ENCODE measurements at regions not wholly inside any gene's neighbourhood (a gene's known extent, or its start where the extent isn't known, plus 50 kb on each side); places are given as distances from the start of the nearest gene placed in this dataset.

DNA sequence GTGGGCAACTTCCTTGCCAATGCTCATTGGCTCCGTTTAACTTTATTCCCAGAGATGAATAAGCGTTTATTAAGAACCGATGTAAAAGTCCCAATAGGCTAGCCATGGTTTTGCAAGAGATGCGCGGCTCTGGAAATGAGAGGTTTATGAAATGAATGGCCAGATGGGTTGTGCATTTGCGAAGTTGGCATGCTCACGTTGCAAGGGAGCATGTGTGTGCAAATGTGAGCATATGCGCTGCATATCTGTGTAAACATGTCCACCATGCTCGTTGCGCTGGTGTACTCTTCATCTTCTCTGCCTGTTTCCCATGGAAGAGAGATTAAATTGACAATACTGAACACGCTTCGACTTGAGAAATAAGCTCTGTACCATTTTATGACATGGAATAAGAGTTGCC, 848.6 kb upstream of the RBFOX1 start:
- TF ChIP-seq, protein P1, sequence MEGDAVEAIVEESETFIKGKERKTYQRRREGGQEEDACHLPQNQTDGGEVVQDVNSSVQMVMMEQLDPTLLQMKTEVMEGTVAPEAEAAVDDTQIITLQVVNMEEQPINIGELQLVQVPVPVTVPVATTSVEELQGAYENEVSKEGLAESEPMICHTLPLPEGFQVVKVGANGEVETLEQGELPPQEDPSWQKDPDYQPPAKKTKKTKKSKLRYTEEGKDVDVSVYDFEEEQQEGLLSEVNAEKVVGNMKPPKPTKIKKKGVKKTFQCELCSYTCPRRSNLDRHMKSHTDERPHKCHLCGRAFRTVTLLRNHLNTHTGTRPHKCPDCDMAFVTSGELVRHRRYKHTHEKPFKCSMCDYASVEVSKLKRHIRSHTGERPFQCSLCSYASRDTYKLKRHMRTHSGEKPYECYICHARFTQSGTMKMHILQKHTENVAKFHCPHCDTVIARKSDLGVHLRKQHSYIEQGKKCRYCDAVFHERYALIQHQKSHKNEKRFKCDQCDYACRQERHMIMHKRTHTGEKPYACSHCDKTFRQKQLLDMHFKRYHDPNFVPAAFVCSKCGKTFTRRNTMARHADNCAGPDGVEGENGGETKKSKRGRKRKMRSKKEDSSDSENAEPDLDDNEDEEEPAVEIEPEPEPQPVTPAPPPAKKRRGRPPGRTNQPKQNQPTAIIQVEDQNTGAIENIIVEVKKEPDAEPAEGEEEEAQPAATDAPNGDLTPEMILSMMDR (conservative IDR thresholded peaks at IDR 0.05; ENCODE audit: low read depth, low read length) = no peak
- TF ChIP-seq MXI1 (IDR thresholded peaks at IDR 0.05; ENCODE audit: borderline replicate concordance, low read depth, low read length) (no peak), RFX5 (IDR thresholded peaks at IDR 0.05; ENCODE audit: low read depth, low read length) (no peak), RAD21 (IDR thresholded peaks at IDR 0.05; ENCODE audit: low read length) (no peak), CEBPB (IDR thresholded peaks at IDR 0.05; ENCODE audit: low read depth, low read length) (no peak), POLR2A (IDR thresholded peaks at IDR 0.05; ENCODE audit: low read depth, low read length) (no peak)
